Panc1 (cell line): ENCODE measurements at regions not wholly inside any gene's neighbourhood (a gene's known extent, or its start where the extent isn't known, plus 50 kb on each side); places are given as distances from the start of the nearest gene placed in this dataset.

Experiments
- TF ChIP-seq, protein P1 (sequence below): fragments of 450-650 bp; IDR thresholded peaks from 2 replicates; pipeline ENCODE4 v1.5.1; 2017; ENCODE audit warnings: mild to moderate bottlenecking
- TF ChIP-seq, protein P2 (sequence below), 2 experiments: IDR thresholded peaks; 2 replicates each; pipeline ENCODE4 v1.6.1; 2011 to 2012; ENCODE audit warnings: low read depth in 2 of 2, control low read depth in 1 of 2, low read length in 1 of 2, mild to moderate bottlenecking in 1 of 2, moderate library complexity in 1 of 2; ENCODE audit not compliant: insufficient read depth in 1 of 2

DNA sequence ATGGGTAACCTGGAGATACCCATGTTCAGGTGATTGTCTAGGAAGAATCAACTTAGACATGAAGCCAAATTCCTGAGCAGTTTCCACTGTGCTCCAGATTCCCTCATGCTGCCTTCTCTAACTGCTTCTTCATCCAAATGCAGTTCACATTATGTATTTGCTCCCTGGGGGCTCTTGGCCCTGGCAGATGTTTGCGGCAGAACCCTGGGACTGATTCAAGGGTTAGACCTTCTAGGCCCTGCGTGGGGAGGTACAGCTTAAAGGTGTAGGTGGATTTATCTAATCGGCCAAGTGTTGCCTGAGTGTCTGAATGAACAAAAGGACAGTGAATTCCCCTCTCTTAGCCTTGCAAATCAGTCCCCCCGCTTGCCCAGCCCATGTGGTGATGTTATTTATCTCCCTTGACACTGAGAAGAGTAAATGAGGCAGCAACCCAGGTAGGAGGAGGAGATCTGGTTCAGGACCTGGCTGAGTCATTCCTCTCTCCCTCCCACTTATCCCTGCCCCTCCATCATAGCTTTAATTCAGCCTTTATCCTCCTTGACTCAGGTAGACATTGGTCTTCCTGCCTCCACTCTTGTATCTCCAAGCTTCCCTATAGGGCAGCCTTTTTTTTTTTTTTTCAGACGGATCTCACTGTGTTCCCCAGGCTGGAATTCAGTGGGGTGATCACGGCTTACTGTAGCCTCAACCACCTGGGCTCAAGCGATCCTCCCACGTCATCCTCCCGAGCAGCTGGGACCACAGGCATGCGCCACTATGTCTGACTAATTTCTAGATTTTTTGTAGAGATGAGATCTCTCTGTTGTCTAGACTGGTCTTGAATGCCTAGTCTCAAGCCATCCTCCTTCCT lies 54.8 kb downstream of the MAGEF1 start:
- TF ChIP-seq, protein P1, sequence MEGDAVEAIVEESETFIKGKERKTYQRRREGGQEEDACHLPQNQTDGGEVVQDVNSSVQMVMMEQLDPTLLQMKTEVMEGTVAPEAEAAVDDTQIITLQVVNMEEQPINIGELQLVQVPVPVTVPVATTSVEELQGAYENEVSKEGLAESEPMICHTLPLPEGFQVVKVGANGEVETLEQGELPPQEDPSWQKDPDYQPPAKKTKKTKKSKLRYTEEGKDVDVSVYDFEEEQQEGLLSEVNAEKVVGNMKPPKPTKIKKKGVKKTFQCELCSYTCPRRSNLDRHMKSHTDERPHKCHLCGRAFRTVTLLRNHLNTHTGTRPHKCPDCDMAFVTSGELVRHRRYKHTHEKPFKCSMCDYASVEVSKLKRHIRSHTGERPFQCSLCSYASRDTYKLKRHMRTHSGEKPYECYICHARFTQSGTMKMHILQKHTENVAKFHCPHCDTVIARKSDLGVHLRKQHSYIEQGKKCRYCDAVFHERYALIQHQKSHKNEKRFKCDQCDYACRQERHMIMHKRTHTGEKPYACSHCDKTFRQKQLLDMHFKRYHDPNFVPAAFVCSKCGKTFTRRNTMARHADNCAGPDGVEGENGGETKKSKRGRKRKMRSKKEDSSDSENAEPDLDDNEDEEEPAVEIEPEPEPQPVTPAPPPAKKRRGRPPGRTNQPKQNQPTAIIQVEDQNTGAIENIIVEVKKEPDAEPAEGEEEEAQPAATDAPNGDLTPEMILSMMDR, result no peak
- TF ChIP-seq, protein P2, sequence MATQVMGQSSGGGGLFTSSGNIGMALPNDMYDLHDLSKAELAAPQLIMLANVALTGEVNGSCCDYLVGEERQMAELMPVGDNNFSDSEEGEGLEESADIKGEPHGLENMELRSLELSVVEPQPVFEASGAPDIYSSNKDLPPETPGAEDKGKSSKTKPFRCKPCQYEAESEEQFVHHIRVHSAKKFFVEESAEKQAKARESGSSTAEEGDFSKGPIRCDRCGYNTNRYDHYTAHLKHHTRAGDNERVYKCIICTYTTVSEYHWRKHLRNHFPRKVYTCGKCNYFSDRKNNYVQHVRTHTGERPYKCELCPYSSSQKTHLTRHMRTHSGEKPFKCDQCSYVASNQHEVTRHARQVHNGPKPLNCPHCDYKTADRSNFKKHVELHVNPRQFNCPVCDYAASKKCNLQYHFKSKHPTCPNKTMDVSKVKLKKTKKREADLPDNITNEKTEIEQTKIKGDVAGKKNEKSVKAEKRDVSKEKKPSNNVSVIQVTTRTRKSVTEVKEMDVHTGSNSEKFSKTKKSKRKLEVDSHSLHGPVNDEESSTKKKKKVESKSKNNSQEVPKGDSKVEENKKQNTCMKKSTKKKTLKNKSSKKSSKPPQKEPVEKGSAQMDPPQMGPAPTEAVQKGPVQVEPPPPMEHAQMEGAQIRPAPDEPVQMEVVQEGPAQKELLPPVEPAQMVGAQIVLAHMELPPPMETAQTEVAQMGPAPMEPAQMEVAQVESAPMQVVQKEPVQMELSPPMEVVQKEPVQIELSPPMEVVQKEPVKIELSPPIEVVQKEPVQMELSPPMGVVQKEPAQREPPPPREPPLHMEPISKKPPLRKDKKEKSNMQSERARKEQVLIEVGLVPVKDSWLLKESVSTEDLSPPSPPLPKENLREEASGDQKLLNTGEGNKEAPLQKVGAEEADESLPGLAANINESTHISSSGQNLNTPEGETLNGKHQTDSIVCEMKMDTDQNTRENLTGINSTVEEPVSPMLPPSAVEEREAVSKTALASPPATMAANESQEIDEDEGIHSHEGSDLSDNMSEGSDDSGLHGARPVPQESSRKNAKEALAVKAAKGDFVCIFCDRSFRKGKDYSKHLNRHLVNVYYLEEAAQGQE (IDR thresholded peaks at IDR 0.05; ENCODE audit: insufficient read depth in 1 of 2, low read depth in 2 of 2, low read length in 1 of 2), result no peak
